SU-DHL-6 (cell line): ENCODE measurements at regions not wholly inside any gene's neighbourhood (a gene's known extent, or its start where the extent isn't known, plus 50 kb on each side); places are given as distances from the start of the nearest gene placed in this dataset.
"Not testable (repeated sequence)": the region's sequence is repeated elsewhere in the genome, so short reads cannot be mapped to it uniquely, and the experiment has no call there.

Experiments
- H2AFZ ChIP-seq: fragments of 200-600 bp; sonication (generic); 2 replicates; pipeline ENCODE4 v1.6.1; 2014; ENCODE audit warnings: low read depth, mild to moderate bottlenecking, moderate library complexity, mixed read lengths, antibody characterized with exemption, low read length; ENCODE audit not compliant: severe bottlenecking
- H3F3A ChIP-seq: fragments of 200-600 bp; shearing (Covaris generic); 2 replicates; pipeline ENCODE4 v1.6.0; 2016; ENCODE audit warnings: antibody characterized with exemption, mild to moderate bottlenecking; ENCODE audit not compliant: insufficient read depth
- H3K27ac ChIP-seq: fragments of 200-600 bp; sonication (generic); 2 replicates; pipeline ENCODE4 v1.5.1; 2016; ENCODE audit warnings: low read depth, mild to moderate bottlenecking, low read length, moderate library complexity, mixed read lengths
- H3K27me3 ChIP-seq: fragments of 200-600 bp; sonication (generic), shearing (Covaris generic); 2 replicates; pipeline ENCODE4 v1.6.0; 2014; ENCODE audit warnings: mild to moderate bottlenecking, low read length
- H3K36me3 ChIP-seq: fragments of 200-600 bp; sonication (generic); 2 replicates; pipeline ENCODE4 v1.6.1; 2014; ENCODE audit warnings: mild to moderate bottlenecking, low read length, mixed read lengths
- H3K4me2 ChIP-seq: fragments of 300-600, 200-600 bp; shearing (Covaris generic), sonication (generic); 2 replicates; pipeline ENCODE4 v1.6.0; 2014; ENCODE audit warnings: low read length, low read depth, mild to moderate bottlenecking; ENCODE audit not compliant: poor library complexity, severe bottlenecking
- H3K4me3 ChIP-seq: fragments of 200-600 bp; sonication (generic); 2 replicates; pipeline ENCODE4 v1.5.1; 2014; ENCODE audit warnings: antibody characterized with exemption, low read length, mild to moderate bottlenecking, mixed read lengths; ENCODE audit not compliant: insufficient read depth, poor library complexity, severe bottlenecking
- H3K79me2 ChIP-seq: fragments of 200-600 bp; sonication (generic); 2 replicates; pipeline ENCODE4 v1.6.1; 2014; ENCODE audit warnings: mild to moderate bottlenecking, low read length, moderate library complexity; ENCODE audit not compliant: insufficient read depth
- H3K9ac ChIP-seq: fragments of 200-600 bp; sonication (generic); 2 replicates; pipeline ENCODE4 v1.7.0; 2014; ENCODE audit warnings: mild to moderate bottlenecking, low read length
- H3K9me2 ChIP-seq: fragments of 200-600 bp; sonication (generic); replicated peaks from 2 replicates; pipeline ENCODE4 v1.6.1; 2014; ENCODE audit warnings: low read length; ENCODE audit not compliant: insufficient read depth
- H3K9me3 ChIP-seq: fragments of 200-600 bp; sonication (generic); 2 replicates; pipeline ENCODE4 v1.6.1; 2014; ENCODE audit warnings: low read length, mixed read lengths; ENCODE audit not compliant: insufficient read depth
- H4K20me1 ChIP-seq: fragments of 200-600 bp; sonication (generic); 2 replicates; pipeline ENCODE4 v1.6.1; 2014; ENCODE audit warnings: low read depth, mild to moderate bottlenecking, antibody characterized with exemption, low read length, moderate library complexity, mixed read lengths
- EZH2phosphoT487 ChIP-seq: fragments of 200-600 bp; sonication (generic), shearing (Covaris generic); conservative IDR thresholded peaks from 2 replicates; pipeline ENCODE4 v1.6.1; 2018; ENCODE audit warnings: mild to moderate bottlenecking, antibody characterized with exemption, low read length, moderate library complexity, mixed read lengths
- TF ChIP-seq, protein P1 (sequence below): fragments of 200-600 bp; sonication (generic); IDR thresholded peaks from one replicate; pipeline ENCODE4 v1.5.1; 2017; ENCODE audit warnings: antibody characterized with exemption, mild to moderate bottlenecking, low read length, moderate library complexity; ENCODE audit not compliant: insufficient read depth, poor library complexity, severe bottlenecking

DNA sequence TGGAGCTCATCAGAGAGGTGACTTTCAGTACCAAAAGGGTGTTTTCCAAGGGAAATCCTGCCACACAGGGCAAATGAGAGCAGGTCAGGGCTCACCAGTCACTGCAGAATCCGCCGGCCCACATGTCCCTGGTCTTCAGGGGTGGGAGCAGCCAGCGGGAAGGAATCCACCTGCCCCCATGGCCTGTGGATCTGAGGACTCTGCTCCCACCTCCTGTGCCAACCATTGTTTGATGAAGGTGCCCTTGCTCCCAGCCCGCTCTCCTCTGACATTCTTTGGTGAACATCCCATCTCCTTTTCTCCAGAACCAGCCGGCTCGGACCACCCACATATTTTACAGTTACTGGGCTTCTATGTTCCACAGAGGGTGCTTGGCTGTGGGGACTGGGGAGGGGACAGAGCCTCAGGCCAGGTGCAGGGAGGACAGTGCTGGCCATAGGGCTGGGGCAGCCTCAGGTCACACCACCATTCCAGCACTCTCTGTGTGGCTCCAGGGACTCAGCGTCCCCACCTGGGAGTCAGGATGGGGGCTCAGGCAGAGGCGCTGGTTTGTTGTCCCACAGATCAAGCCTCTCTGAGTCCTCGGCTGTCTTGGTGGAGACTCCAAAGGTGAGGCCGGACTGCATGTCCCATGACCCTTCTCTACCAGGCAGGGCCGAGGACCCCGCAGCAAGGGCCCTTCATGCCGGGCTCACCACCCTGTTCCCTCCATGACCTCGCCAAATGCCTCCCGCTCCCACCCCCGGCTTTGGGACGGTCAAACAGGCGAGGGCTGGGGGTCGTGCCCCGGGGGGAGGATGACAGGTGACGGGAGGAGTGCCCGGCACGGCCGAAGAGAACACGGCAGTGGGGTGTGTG is 183.2 kb upstream of the ZNF469 start:
- H2AFZ ChIP-seq, H3K9me2 ChIP-seq, H3K9ac ChIP-seq, H3K9me3 ChIP-seq, H3K4me2 ChIP-seq, H3K27ac ChIP-seq, H3K4me3 ChIP-seq, H3K36me3 ChIP-seq, H3K79me2 ChIP-seq, H3F3A ChIP-seq, H3K27me3 ChIP-seq, H4K20me1 ChIP-seq: not testable (repeated sequence)

DNA sequence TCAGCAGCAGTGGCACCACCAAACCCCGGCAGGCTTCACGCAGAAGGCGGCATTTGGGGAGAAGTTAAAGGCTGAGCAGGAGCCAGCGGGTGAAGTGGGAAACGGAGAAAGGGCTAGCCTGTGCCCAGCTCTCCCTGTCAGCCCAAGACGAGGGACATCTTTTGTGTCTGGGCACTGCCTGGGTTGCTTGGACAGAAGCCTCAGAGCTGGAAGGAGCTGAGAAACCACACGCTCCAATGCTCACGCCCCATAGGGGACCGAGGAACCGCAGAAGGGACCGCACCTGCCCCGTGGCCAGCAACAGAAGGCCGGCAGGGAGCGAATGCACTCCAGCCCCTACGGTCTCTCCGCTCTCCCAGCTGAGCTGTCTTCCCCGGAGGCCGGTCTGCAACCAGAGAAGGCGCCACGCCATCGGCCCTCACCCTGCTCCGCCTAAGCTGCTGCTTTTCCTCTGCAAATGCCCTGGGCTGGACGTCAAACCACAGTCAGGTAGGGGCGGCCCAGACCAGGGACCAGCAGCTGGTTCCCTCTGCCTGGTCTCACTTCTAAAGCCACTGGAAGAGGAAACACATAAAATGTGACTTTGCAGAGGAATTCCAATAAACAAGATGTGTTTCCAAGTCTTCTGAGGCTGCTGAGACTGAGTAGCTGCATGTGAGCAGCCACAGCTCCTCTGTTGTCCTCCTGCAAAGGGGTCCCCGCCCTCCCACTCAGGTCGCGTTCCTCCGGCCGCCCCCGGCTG is 182.4 kb upstream of the ZNF469 start:
- not testable (repeated sequence) for H3F3A ChIP-seq, H3K4me3 ChIP-seq, H2AFZ ChIP-seq, H3K4me2 ChIP-seq, H3K9me3 ChIP-seq, H3K9me2 ChIP-seq, H3K79me2 ChIP-seq, H3K36me3 ChIP-seq, H3K27ac ChIP-seq, H3K27me3 ChIP-seq, H3K9ac ChIP-seq, H4K20me1 ChIP-seq

DNA sequence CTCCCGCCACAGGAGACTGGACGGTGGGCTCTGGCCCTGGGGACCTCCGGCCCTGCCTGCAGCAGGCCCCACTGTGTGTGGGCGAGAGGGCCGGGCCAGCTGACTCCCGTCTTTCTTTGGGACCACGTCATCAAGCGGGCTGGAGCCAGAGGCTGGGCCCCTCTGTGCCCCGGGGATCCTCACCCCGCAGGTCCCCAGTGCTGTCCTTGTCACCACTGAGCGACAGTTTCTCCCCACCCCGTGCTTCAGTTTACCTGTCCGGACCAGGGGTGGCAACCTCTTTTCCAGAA is 181.9 kb upstream of the ZNF469 start:
- Histone ChIP-seq H3K4me3 (no peak overlapping the region), H3K9me2 (no peaks in the 10 kb centered on the region), H3K36me3 (no peaks in the 10 kb centered on the region), H3K79me2 (no peaks in the 10 kb centered on the region), H2AFZ (no peak overlapping the region), H3F3A (no peaks in the 10 kb centered on the region), H3K27ac (no peak overlapping the region), H3K9me3 (no peaks in the 10 kb centered on the region), H4K20me1 (no peaks in the 10 kb centered on the region), H3K9ac (no peak overlapping the region), H3K27me3 (no peaks in the 10 kb centered on the region), H3K4me2 (no peak overlapping the region)
- TF ChIP-seq EZH2phosphoT487, result no peak
- TF ChIP-seq, protein P1, sequence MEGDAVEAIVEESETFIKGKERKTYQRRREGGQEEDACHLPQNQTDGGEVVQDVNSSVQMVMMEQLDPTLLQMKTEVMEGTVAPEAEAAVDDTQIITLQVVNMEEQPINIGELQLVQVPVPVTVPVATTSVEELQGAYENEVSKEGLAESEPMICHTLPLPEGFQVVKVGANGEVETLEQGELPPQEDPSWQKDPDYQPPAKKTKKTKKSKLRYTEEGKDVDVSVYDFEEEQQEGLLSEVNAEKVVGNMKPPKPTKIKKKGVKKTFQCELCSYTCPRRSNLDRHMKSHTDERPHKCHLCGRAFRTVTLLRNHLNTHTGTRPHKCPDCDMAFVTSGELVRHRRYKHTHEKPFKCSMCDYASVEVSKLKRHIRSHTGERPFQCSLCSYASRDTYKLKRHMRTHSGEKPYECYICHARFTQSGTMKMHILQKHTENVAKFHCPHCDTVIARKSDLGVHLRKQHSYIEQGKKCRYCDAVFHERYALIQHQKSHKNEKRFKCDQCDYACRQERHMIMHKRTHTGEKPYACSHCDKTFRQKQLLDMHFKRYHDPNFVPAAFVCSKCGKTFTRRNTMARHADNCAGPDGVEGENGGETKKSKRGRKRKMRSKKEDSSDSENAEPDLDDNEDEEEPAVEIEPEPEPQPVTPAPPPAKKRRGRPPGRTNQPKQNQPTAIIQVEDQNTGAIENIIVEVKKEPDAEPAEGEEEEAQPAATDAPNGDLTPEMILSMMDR, result no peak

DNA sequence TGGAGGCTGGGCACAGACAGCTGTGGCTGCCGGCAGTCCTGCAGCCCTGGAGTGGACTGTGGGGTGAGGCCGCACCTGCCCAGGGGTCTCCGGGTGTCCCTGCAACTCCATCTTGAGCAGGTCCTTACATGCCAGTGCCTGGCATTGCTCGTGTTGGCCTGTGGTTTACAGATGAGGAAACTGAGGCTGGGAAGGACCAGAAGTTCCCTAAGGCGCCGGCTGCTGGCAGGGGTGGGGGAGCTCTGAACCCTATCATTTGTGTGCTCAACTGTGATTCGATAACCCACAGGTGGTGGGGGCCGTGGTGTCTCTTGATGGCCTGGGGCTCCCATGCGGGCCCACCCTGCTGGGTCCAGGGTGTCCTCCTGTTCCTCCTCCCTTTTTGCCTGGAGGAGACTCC is 181.1 kb upstream of the ZNF469 start:
- not testable (repeated sequence) for H3K27me3 ChIP-seq, H3K4me2 ChIP-seq, H3K9me2 ChIP-seq, H3K79me2 ChIP-seq, H3F3A ChIP-seq, H3K36me3 ChIP-seq, H3K27ac ChIP-seq, H3K9me3 ChIP-seq, H3K4me3 ChIP-seq, H3K9ac ChIP-seq, H2AFZ ChIP-seq, H4K20me1 ChIP-seq
